ENCODE measurements at regions not wholly inside any gene's neighbourhood (a gene's known extent, or its start where the extent isn't known, plus 50 kb on each side); places are given as distances from the start of the nearest gene placed in this dataset.

- Histone ChIP-seq H3K4me1 (ENCODE audit: control insufficient read depth, extremely low read depth, insufficient read depth, low read length) (no peaks in the 10 kb centered on the region), H3K27ac (ENCODE audit: insufficient read depth, low read depth, low read length) (no peak overlapping the region), H2AFZ (ENCODE audit: low read depth, low read length) (no peak overlapping the region), H3K79me2 (ENCODE audit: control insufficient read depth, insufficient read depth, low read length) (no peaks in the 10 kb centered on the region), H3K9ac (replicated peaks; ENCODE audit: extremely low read depth, insufficient read depth, low read length) (no peak overlapping the region), H3K4me2 (ENCODE audit: insufficient read depth, low read length) (no peak overlapping the region), H4K20me1 (replicated peaks; ENCODE audit: control insufficient read depth, extremely low read depth, insufficient read depth, low read length) (no peaks in the 10 kb centered on the region), H3K9me1 (replicated peaks; ENCODE audit: control insufficient read depth, extremely low read depth, insufficient read depth, low read length) (no peaks in the 10 kb centered on the region), H3K36me3 (ENCODE audit: control insufficient read depth in 2 of 2, extremely low read depth in 1 of 2, insufficient read depth in 2 of 2, low read length in 2 of 2) (no peaks in the 10 kb centered on the region), H3K27me3 (ENCODE audit: control insufficient read depth in 2 of 2, insufficient read depth in 2 of 2, low read length in 2 of 2) (no peaks in the 10 kb centered on the region), H3K9me3 (replicated peaks; ENCODE audit: control insufficient read depth, insufficient read depth, low read length) (no peaks in the 10 kb centered on the region), H3K4me3 (replicated peaks in 1 of 3; ENCODE audit: insufficient read depth in 1 of 3, low read depth in 1 of 3, low read length in 3 of 3) (no peak overlapping the region)
- dilution Hi-C loops (cut with MboI; ENCODE audit: extremely low pct_ligation_motif_present, low sequenced_read_pairs): no loop called here
- DNase-seq (ENCODE audit: low read depth, low spot score) (no peak), FAIRE-seq (no peak)
- no TSS peak for BruUV-seq (replicated peaks)
- ChIA-PET CTCF (interaction anchor here (0.9 to 1.4 kb wide), 2 partner anchors 26 to 454 kb away, joined by 3 read pairs; no protein-coding TSS in a partner anchor), POLR2A (no interaction called here)
- intact Hi-C loops (cut with micrococcal nuclease): no loop called here
- no peak for TF ChIP-seq JUN (IDR thresholded peaks at IDR 0.05; ENCODE audit: borderline replicate concordance, insufficient read depth, insufficient read length, low read depth)
- no peak for TF ChIP-seq POLR2AphosphoS5 (IDR thresholded peaks at IDR 0.05; ENCODE audit: insufficient read depth, low read depth, low read length)
- no peak for TF ChIP-seq POLR2A (IDR thresholded peaks at IDR 0.05; ENCODE audit: low read depth, low read length)
- TF ChIP-seq MAX (IDR thresholded peaks at IDR 0.05; ENCODE audit: insufficient read depth, insufficient read length): no peak
- TF ChIP-seq FOS (IDR thresholded peaks at IDR 0.05; ENCODE audit: borderline replicate concordance, insufficient read depth, low read length): no peak
- TF ChIP-seq MYC (IDR thresholded peaks at IDR 0.05; ENCODE audit: low read depth, low read length): no peak
- TF ChIP-seq EZH2 (IDR thresholded peaks at IDR 0.05; ENCODE audit: borderline replicate concordance, low read depth, low read length, severe bottlenecking): no peak
- no peak for TF ChIP-seq GATA2 (IDR thresholded peaks at IDR 0.05; ENCODE audit: insufficient read depth, insufficient read length, low read depth, low read length)
- TF ChIP-seq CTCF (IDR thresholded peaks at IDR 0.05; ENCODE audit: extremely low read depth in 1 of 2, insufficient read depth in 1 of 2, low read depth in 1 of 2, low read length in 2 of 2): no peak
Measured at GRCh38 chr15:39151545-39151944, 429.3 kb upstream of the THBS1 start.

All from endothelial cell of umbilical vein (primary cell).